NCI-H526 treated with DMSO at 0.1 percent for 48 hours (cell line): ENCODE measurements at regions not wholly inside any gene's neighbourhood (a gene's known extent, or its start where the extent isn't known, plus 50 kb on each side); places are given as distances from the start of the nearest gene placed in this dataset.
"Not testable (repeated sequence)": the region's sequence is repeated elsewhere in the genome, so short reads cannot be mapped to it uniquely, and the experiment has no call there.

Source experiments
- DNase-seq: peaks from one replicate; lab custom pipeline; 2025; lab: John Stamatoyannopoulos, UW

- DNase-seq, result no peak
Observed at GRCh38 chrX:115402299-115402698, 112.8 kb downstream of the LUZP4 start.

GRCh38 chrX:115408771-115409400 is 119.4 kb downstream of the LUZP4 start:
- DNase-seq, result no peak

- no peak for DNase-seq
Observed at GRCh38 chrX:115409551-115409950, 120.0 kb downstream of the LUZP4 start.

- no peak for DNase-seq
Observed at GRCh38 chrX:115410731-115411428, 121.4 kb downstream of the LUZP4 start.

GRCh38 chrX:115413246-115413878 is 123.8 kb downstream of the LUZP4 start:
- no peak for DNase-seq

- DNase-seq, result no peak
Observed at GRCh38 chrX:115419069-115419468, 129.6 kb downstream of the LUZP4 start.

GRCh38 chrX:115423086-115423485 is 133.6 kb downstream of the LUZP4 start:
- no peak for DNase-seq

- no peak for DNase-seq
Observed at GRCh38 chrX:115425359-115425758, 135.6 kb upstream of the PLS3 start.

- no peak for DNase-seq
Observed at GRCh38 chrX:115427861-115428410, 133.0 kb upstream of the PLS3 start.

GRCh38 chrX:115434834-115435233 is 126.1 kb upstream of the PLS3 start:
- not testable (repeated sequence) for DNase-seq

- DNase-seq, result no peak
Observed at GRCh38 chrX:115437841-115438595, 123.0 kb upstream of the PLS3 start.

GRCh38 chrX:115448146-115448545 is 112.8 kb upstream of the PLS3 start:
- no peak for DNase-seq

- no peak for DNase-seq
Observed at GRCh38 chrX:115449742-115450141, 111.2 kb upstream of the PLS3 start.

- DNase-seq, result no peak
Observed at GRCh38 chrX:115452251-115452650, 108.7 kb upstream of the PLS3 start.

GRCh38 chrX:115459883-115460880 is 100.8 kb upstream of the PLS3 start:
- DNase-seq, result no peak

GRCh38 chrX:115462406-115462805 is 98.6 kb upstream of the PLS3 start:
- no peak for DNase-seq

- DNase-seq, result no peak
Observed at GRCh38 chrX:115467961-115468360, 93.0 kb upstream of the PLS3 start.

- DNase-seq, result no peak
Observed at GRCh38 chrX:115472131-115472530, 88.8 kb upstream of the PLS3 start.

- no peak for DNase-seq
Observed at GRCh38 chrX:115486510-115486909, 74.5 kb upstream of the PLS3 start.

- no peak for DNase-seq
Observed at GRCh38 chrX:115487608-115488007, 73.4 kb upstream of the PLS3 start.

GRCh38 chrX:115490814-115491213 is 70.2 kb upstream of the PLS3 start:
- DNase-seq, result no peak
